ENCODE measurements at regions not wholly inside any gene's neighbourhood (a gene's known extent, or its start where the extent isn't known, plus 50 kb on each side); places are given as distances from the start of the nearest gene placed in this dataset.

DNA sequence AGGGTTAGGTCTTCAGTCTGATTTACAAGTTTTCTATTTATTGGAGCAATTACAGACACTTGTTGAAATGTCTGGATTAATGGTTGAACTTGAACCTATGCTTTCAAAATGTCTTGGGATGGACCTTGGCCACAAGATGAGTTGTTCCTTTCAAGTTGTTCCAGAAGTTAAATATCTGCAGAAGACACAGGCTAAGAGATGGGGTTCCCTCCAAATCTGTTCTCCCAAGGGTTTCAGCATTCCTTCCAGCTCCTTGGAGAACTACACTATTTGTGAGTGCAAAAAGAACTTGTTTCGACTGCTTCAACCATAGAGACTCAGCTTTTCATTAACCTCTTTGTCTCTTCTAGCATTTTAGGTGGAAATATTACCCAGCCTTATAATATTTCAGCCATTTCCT lies 189.0 kb upstream of the BLID start:
- TF ChIP-seq, protein P1, sequence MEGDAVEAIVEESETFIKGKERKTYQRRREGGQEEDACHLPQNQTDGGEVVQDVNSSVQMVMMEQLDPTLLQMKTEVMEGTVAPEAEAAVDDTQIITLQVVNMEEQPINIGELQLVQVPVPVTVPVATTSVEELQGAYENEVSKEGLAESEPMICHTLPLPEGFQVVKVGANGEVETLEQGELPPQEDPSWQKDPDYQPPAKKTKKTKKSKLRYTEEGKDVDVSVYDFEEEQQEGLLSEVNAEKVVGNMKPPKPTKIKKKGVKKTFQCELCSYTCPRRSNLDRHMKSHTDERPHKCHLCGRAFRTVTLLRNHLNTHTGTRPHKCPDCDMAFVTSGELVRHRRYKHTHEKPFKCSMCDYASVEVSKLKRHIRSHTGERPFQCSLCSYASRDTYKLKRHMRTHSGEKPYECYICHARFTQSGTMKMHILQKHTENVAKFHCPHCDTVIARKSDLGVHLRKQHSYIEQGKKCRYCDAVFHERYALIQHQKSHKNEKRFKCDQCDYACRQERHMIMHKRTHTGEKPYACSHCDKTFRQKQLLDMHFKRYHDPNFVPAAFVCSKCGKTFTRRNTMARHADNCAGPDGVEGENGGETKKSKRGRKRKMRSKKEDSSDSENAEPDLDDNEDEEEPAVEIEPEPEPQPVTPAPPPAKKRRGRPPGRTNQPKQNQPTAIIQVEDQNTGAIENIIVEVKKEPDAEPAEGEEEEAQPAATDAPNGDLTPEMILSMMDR (IDR thresholded peaks at IDR 0.05): no peak
- no peak for TF ChIP-seq POLR2A (IDR thresholded peaks at IDR 0.05)
